Endothelial cell of umbilical vein (primary cell): ENCODE measurements at regions not wholly inside any gene's neighbourhood (a gene's known extent, or its start where the extent isn't known, plus 50 kb on each side); places are given as distances from the start of the nearest gene placed in this dataset.

Experiments used
- BruUV-seq: library from RNA; stranded (reverse); fragments of 400-500 nt; replicated peaks from 2 replicates; lab custom pipeline; 2021; lab: Mats Ljungman, UMichigan
- CTCF ChIA-PET: fragments of 300-600, 350-600 bp; sonication (Branson Sonifier 250); formaldehyde crosslinking; loops from one replicate; lab custom pipeline; 2021; ENCODE audit warnings: antibody characterized with exemption, inconsistent platforms; lab: Charles Lee
- POLR2A ChIA-PET: fragments of 300-600, 350-600 bp; sonication (Branson Sonifier 250); formaldehyde crosslinking; loops from one replicate; lab custom pipeline; 2021; ENCODE audit warnings: antibody characterized with exemption, inconsistent platforms; lab: Charles Lee
- DNase-seq: peaks from one replicate; pipeline ENCODE4 v3.0.0-alpha.2; 2011; ENCODE audit warnings: low read depth, low spot score
- FAIRE-seq: peaks from 2 replicates; lab custom pipeline; 2011; peaks lifted over from hg19 to GRCh38; lab: Jason Lieb, UNC
- H2AFZ ChIP-seq: 2 replicates; pipeline ENCODE4 v1.6.0; 2012; ENCODE audit warnings: low read depth, low read length, control low read depth, inconsistent platforms
- H3K27ac ChIP-seq: 2 replicates; pipeline ENCODE4 v1.5.1; 2011; ENCODE audit warnings: low read depth, mild to moderate bottlenecking, control low read depth, low read length, moderate library complexity; ENCODE audit not compliant: insufficient read depth
- H3K27me3 ChIP-seq, 2 experiments: 2 replicates each; pipeline versions ENCODE4 v1.6.0 to v1.6.1; 2011; ENCODE audit warnings: low read length in 2 of 2, mixed read lengths in 1 of 2; ENCODE audit not compliant: control insufficient read depth in 2 of 2, insufficient read depth in 2 of 2
- H3K36me3 ChIP-seq, 2 experiments: 2 replicates in 1 of 2; 3 replicates in 1 of 2; pipeline ENCODE4 v1.5.1; 2011; ENCODE audit warnings: low read length in 2 of 2, mild to moderate bottlenecking in 1 of 2, moderate library complexity in 1 of 2; ENCODE audit not compliant: control insufficient read depth in 2 of 2, insufficient read depth in 2 of 2; ENCODE audit errors: extremely low read depth in 1 of 2
- H3K4me1 ChIP-seq: 3 replicates; pipeline ENCODE4 v1.5.1; 2011; ENCODE audit warnings: mild to moderate bottlenecking, low read length; ENCODE audit not compliant: control insufficient read depth, insufficient read depth; ENCODE audit errors: extremely low read depth
- H3K4me2 ChIP-seq: 2 replicates; pipeline ENCODE4 v1.6.1; 2011; ENCODE audit warnings: low read length, control low read depth, mixed read lengths; ENCODE audit not compliant: insufficient read depth
- H3K4me3 ChIP-seq, 3 experiments: fragments of 200-600 bp in 1 of 3; sonication (generic), shearing (Covaris generic) in 1 of 3; replicated peaks in 1 of 3; 2 replicates each; pipeline ENCODE4 v1.5.1; 2011 to 2016; ENCODE audit warnings: control low read depth in 3 of 3, low read length in 3 of 3, mild to moderate bottlenecking in 2 of 3, inconsistent platforms in 1 of 3, low read depth in 1 of 3, moderate library complexity in 1 of 3; ENCODE audit not compliant: insufficient read depth in 1 of 3
- H3K79me2 ChIP-seq: 2 replicates; pipeline ENCODE4 v1.6.0; 2012; ENCODE audit warnings: low read length, inconsistent platforms; ENCODE audit not compliant: control insufficient read depth, insufficient read depth
- H3K9ac ChIP-seq: replicated peaks from 2 replicates; pipeline ENCODE3; 2011; ENCODE audit warnings: low read length, control low read depth; ENCODE audit not compliant: insufficient read depth; ENCODE audit errors: extremely low read depth
- H3K9me1 ChIP-seq: replicated peaks from 3 replicates; pipeline ENCODE4 v1.6.0; 2011; ENCODE audit warnings: mild to moderate bottlenecking, low read length; ENCODE audit not compliant: control insufficient read depth, insufficient read depth; ENCODE audit errors: extremely low read depth
- H3K9me3 ChIP-seq: replicated peaks from 2 replicates; pipeline ENCODE4 v1.5.1; 2012; ENCODE audit warnings: low read length, inconsistent platforms; ENCODE audit not compliant: control insufficient read depth, insufficient read depth
- H4K20me1 ChIP-seq: replicated peaks from 2 replicates; pipeline ENCODE3; 2011; ENCODE audit warnings: mild to moderate bottlenecking, low read length; ENCODE audit not compliant: control insufficient read depth, insufficient read depth; ENCODE audit errors: extremely low read depth
- EZH2 ChIP-seq: IDR thresholded peaks from 2 replicates; pipeline ENCODE4 v1.6.1; 2012; ENCODE audit warnings: borderline replicate concordance, low read depth, mild to moderate bottlenecking, moderate library complexity, low read length, inconsistent platforms; ENCODE audit not compliant: severe bottlenecking
- FOS ChIP-seq: IDR thresholded peaks from 2 replicates; pipeline ENCODE4 v1.6.1; 2011; ENCODE audit warnings: mild to moderate bottlenecking, low read length, moderate library complexity, borderline replicate concordance; ENCODE audit not compliant: insufficient read depth
- GATA2 ChIP-seq: IDR thresholded peaks from 2 replicates; pipeline ENCODE4 v1.7.0; 2011; ENCODE audit warnings: low read depth, mild to moderate bottlenecking, moderate library complexity, mixed read lengths, low read length; ENCODE audit not compliant: insufficient read length, insufficient read depth
- MAX ChIP-seq: IDR thresholded peaks from 2 replicates; pipeline ENCODE4 v1.6.1; 2011; ENCODE audit not compliant: insufficient read depth, insufficient read length
- MYC ChIP-seq: IDR thresholded peaks from one replicate; pipeline ENCODE4 v1.6.1; 2011; ENCODE audit warnings: mild to moderate bottlenecking, low read depth, low read length
- POLR2A ChIP-seq: IDR thresholded peaks from 2 replicates; pipeline ENCODE4 v1.6.1; 2012; ENCODE audit warnings: low read depth, mild to moderate bottlenecking, control low read depth, low read length
- POLR2AphosphoS5 ChIP-seq: IDR thresholded peaks from 2 replicates; pipeline ENCODE4 v1.6.1; 2012; ENCODE audit warnings: low read depth, mild to moderate bottlenecking, control low read depth, low read length, moderate library complexity; ENCODE audit not compliant: insufficient read depth
- dilution Hi-C: fragments of 300-500 bp; cut with MboI; formaldehyde crosslinking; loops from one replicate; pipeline ENCODE4 v1.15.0; 2019; ENCODE audit warnings: low sequenced_read_pairs; ENCODE audit not compliant: extremely low pct_ligation_motif_present
- intact Hi-C: fragments of 100-400 bp; cut with micrococcal nuclease; formaldehyde crosslinking; loops from one replicate; pipeline ENCODE4 v1.10.0; 2022
- TF ChIP-seq, protein P1 (sequence below), 2 donors: IDR thresholded peaks; 1 replicate in 1 of 2; 2 replicates in 1 of 2; pipeline ENCODE4 v1.5.1; 2011; ENCODE audit warnings: low read length in 2 of 2, mild to moderate bottlenecking in 2 of 2, moderate library complexity in 2 of 2, control low read depth in 1 of 2, inconsistent platforms in 1 of 2, low read depth in 1 of 2; ENCODE audit not compliant: insufficient read depth in 1 of 2; ENCODE audit errors: extremely low read depth in 1 of 2

DNA sequence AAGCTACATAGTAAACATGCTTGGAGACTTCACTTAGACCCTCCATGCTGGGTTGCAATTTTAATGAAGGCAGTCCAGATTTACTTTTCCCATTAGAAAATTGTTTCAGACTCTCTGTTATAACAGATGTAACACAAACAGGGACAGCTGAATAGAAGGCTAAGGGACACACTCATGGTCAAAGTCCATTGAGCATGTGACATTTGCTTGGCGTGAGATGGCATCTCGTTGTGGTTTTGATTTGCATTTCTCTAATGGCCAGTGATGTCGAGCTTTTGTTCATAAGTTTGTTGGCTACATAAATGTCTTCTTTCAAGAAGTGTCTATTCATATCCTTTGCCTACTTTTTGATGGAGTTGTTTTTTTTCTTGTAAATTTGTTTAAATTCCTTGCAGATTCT is 358.2 kb upstream of the CLNK start:
- BruUV-seq, result no TSS peak
- Histone ChIP-seq H3K36me3 (no peaks in the 10 kb centered on the region), H2AFZ (no peak overlapping the region), H3K9me1 (no peaks in the 10 kb centered on the region), H3K4me3 (no peak overlapping the region), H3K4me2 (no peak overlapping the region), H3K9ac (no peak overlapping the region), H3K27ac (no peak overlapping the region), H3K9me3 (no peaks in the 10 kb centered on the region), H4K20me1 (no peaks in the 10 kb centered on the region), H3K4me1 (no peaks in the 10 kb centered on the region), H3K79me2 (no peaks in the 10 kb centered on the region), H3K27me3 (no peaks in the 10 kb centered on the region)
- intact Hi-C loops (no loop called here), dilution Hi-C loops (no loop called here)
- DNase-seq (no peak), FAIRE-seq (no peak)
- no peak for TF ChIP-seq POLR2AphosphoS5
- no peak for TF ChIP-seq GATA2
- TF ChIP-seq FOS, result no peak
- TF ChIP-seq EZH2, result no peak
- no peak for TF ChIP-seq MAX
- TF ChIP-seq, protein P1, sequence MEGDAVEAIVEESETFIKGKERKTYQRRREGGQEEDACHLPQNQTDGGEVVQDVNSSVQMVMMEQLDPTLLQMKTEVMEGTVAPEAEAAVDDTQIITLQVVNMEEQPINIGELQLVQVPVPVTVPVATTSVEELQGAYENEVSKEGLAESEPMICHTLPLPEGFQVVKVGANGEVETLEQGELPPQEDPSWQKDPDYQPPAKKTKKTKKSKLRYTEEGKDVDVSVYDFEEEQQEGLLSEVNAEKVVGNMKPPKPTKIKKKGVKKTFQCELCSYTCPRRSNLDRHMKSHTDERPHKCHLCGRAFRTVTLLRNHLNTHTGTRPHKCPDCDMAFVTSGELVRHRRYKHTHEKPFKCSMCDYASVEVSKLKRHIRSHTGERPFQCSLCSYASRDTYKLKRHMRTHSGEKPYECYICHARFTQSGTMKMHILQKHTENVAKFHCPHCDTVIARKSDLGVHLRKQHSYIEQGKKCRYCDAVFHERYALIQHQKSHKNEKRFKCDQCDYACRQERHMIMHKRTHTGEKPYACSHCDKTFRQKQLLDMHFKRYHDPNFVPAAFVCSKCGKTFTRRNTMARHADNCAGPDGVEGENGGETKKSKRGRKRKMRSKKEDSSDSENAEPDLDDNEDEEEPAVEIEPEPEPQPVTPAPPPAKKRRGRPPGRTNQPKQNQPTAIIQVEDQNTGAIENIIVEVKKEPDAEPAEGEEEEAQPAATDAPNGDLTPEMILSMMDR (IDR thresholded peaks at IDR 0.05; ENCODE audit: extremely low read depth in 1 of 2, insufficient read depth in 1 of 2, low read depth in 1 of 2, low read length in 2 of 2), result no peak
- no peak for TF ChIP-seq MYC
- TF ChIP-seq POLR2A, result no peak
- POLR2A ChIA-PET, result no interaction called here
- CTCF ChIA-PET, result no interaction called here
